Muscle of leg (tissue), 3 donors: ENCODE measurements at regions not wholly inside any gene's neighbourhood (a gene's known extent, or its start where the extent isn't known, plus 50 kb on each side); places are given as distances from the start of the nearest gene placed in this dataset.

ENCODE experiments used
- DNase-seq: peaks from one replicate; pipeline ENCODE4 v3.0.0; 2013
- H3K27ac ChIP-seq: one replicate; pipeline ENCODE4 v1.5.1; 2013; ENCODE audit warnings: mild to moderate bottlenecking, low read length, control low read depth
- H3K27me3 ChIP-seq: one replicate; pipeline ENCODE4 v1.6.1; 2013; ENCODE audit warnings: low read length; ENCODE audit not compliant: control insufficient read depth, insufficient read depth
- H3K36me3 ChIP-seq: one replicate; pipeline ENCODE4 v1.6.1; 2013; ENCODE audit warnings: low read length; ENCODE audit not compliant: control insufficient read depth, insufficient read depth
- H3K4me1 ChIP-seq: one replicate; pipeline ENCODE4 v1.6.1; 2013; ENCODE audit warnings: low read length; ENCODE audit not compliant: control insufficient read depth, insufficient read depth
- H3K4me3 ChIP-seq: one replicate; pipeline ENCODE4 v1.5.1; 2013; ENCODE audit warnings: low read length, control low read depth
- H3K9me3 ChIP-seq: replicated peaks from 2 replicates; pipeline ENCODE4 v1.6.1; 2013; ENCODE audit warnings: low read depth, low read length; ENCODE audit not compliant: control insufficient read depth
- WGBS: methylation state at CpG from one replicate; pipeline ENCODE4 v1.1.5; 2013; ENCODE audit warnings: missing lambda C conversion rate; ENCODE audit not compliant: insufficient coverage; 5-methylcytosine and 5-hydroxymethylcytosine counted together

DNA sequence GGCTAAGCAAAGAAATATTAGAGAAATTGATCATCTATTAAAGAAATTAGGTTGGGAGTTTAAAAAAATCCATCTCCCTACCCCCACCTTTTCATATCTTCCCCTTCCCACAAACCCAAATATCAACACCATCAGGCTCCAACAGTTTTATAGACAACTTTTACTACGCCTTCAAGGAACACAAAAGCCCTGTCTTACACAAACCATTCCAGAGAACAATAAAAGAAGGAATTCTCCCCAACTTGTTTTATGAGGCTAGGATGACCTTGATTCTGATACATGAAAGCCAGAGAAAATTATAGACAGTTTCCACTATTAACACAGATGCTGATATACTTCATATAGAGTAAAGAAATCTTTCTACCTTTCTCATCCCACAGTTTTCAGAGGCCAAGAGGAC lies 211.6 kb downstream of the OSR1 start:
- Histone ChIP-seq H3K4me3 (no peak overlapping the region), H3K4me1 (no peaks in the 10 kb centered on the region), H3K9me3 (peaks cover 11% of the 10 kb centered on the region), H3K27ac (no peak overlapping the region), H3K27me3 (no peaks in the 10 kb centered on the region), H3K36me3 (no peaks in the 10 kb centered on the region)
- DNase-seq = no peak
- WGBS = no CpG with 5 or more reads among the region's 1 CpG

DNA sequence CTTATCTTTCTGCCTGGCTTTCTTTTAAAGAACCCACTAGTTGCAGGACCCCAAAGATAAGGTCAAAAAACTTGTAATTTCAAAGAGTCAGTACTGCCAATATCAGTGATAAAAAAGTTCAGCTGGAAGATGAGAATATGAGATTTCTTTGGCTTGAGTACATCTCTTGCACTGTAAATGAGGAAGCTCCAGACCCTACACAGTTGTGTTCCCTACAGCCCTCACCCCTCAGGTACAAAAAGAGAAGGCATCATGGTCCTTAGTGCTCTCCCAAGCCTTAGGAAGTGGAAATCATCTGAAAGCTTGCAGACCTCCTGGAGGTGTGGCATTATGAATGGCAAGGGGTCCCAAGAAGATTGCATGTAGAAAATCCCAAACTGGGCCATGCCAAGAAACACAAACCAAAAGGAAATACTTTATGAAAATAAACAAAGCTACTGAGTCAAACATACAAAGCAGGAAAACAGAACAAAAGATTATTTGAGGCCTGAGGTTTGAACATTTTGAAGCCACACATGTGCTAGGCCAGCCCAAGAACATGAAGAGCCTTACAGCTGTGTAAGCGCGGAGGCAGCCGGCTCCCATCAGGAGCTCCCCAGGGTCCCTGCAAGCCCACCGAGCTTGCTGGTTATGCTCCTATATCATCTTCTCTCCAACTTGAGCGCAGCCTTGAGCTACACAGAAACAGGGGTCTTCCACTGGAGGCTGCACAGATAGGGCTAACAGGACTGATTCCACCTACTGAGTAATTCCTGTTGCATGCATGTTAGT lies 217.0 kb downstream of the OSR1 start:
- Histone ChIP-seq H3K4me3 (no peak overlapping the region), H3K36me3 (no peaks in the 10 kb centered on the region), H3K27ac (no peak overlapping the region), H3K4me1 (no peaks in the 10 kb centered on the region), H3K27me3 (no peaks in the 10 kb centered on the region), H3K9me3 (no peaks in the 10 kb centered on the region)
- DNase-seq = no peak
- 89% methylated on average over 5 of the region's 5 CpGs for WGBS

DNA sequence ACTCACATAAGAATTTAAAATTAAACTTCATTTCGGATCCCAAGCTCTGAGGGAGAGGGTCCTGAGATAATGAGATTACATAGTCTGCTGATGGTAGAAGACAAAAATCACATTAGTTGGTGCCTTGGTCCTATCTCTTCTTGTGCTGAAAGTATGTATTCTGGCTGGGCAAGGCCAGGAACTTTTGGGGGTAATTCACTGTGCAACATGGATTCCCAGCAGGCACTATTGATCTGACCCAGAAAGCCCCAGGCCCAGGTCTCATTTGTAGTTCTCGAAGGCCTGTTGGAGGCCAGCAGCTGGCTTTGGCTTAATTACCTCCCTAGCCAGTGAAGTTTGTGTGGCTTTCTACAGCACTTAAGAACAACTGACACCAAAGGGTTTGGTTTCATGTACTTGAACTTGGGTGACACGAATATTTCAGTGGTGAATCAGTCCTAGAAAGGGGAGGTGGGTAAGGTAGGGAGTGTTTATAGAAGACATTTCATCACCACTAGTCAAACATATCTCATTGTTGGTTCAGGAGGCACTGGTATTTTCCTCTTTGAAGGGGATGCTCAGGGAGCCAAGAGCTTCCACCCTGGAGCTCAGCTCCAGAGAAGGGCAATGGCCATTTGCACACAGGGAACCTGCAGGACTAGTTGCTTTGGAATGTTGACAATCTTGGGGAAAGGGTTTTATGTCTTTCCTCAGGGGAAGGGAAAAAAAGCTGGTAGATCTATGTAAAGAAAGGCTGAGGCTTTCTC lies 217.8 kb downstream of the OSR1 start:
- no peak overlapping the region for H3K4me3 ChIP-seq
- H3K27me3 ChIP-seq = no peaks in the 10 kb centered on the region
- H3K4me1 ChIP-seq = no peaks in the 10 kb centered on the region
- no peak overlapping the region for H3K27ac ChIP-seq
- no peaks in the 10 kb centered on the region for H3K9me3 ChIP-seq
- no peak for DNase-seq
- no peaks in the 10 kb centered on the region for H3K36me3 ChIP-seq
- WGBS = 93% methylated on average over 1 of the region's 3 CpGs

DNA sequence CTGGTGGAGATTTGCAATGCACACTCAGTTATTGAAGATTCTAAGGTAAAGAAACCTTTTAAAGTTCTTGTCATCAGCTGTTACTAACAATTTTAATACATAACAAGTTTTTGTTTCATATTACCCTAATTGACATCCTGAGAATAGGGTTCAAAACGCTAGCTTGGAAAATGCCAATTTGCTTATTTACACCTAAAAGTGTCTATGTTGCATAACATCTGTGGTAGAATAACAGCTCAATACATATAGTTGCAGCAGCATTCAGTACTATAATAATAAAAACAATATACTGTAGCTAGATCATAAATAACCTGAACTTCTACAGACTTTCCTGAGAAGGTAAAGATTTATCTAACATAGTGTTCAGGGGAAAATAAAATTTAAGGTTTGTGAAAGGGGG lies 219.0 kb downstream of the OSR1 start:
- Histone ChIP-seq H3K9me3 (no peaks in the 10 kb centered on the region), H3K36me3 (no peaks in the 10 kb centered on the region), H3K27me3 (no peaks in the 10 kb centered on the region), H3K4me1 (no peaks in the 10 kb centered on the region), H3K27ac (no peak overlapping the region), H3K4me3 (no peak overlapping the region)
- no peak for DNase-seq
- no CpG with 5 or more reads among the region's 1 CpG for WGBS

DNA sequence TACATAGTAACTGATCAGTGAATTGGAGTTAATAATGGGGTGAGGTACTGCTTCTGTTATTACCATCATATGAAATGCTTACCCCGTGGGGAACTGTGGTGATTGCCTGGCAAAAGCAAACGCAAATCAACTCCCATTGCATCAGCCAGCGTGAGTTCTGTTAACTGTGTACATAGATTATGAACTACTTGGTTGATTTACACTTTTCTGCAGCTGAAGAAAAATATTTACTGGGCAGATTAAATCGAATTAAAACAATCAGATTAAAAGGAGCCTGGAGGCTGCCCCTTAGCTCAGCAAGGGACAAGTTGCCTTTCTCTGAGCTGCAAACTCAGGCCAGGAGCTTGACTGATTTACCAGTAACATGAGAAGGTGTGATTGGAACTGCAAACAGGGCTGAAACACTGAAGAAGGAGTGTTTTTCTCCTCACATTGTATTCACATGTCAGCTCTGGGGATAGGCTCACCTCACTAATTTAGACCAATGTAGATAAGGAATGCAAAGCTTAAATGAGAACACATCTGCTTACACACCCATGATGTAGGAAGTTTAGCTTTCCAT lies 220.1 kb downstream of the OSR1 start:
- H3K27me3 ChIP-seq = no peaks in the 10 kb centered on the region
- no peaks in the 10 kb centered on the region for H3K36me3 ChIP-seq
- 33% methylated on average over 1 of the region's 4 CpGs for WGBS
- no peak overlapping the region for H3K4me3 ChIP-seq
- no peaks in the 10 kb centered on the region for H3K9me3 ChIP-seq
- no peaks in the 10 kb centered on the region for H3K4me1 ChIP-seq
- peak; percentile 10 for DNase-seq
- H3K27ac ChIP-seq = no peak overlapping the region

DNA sequence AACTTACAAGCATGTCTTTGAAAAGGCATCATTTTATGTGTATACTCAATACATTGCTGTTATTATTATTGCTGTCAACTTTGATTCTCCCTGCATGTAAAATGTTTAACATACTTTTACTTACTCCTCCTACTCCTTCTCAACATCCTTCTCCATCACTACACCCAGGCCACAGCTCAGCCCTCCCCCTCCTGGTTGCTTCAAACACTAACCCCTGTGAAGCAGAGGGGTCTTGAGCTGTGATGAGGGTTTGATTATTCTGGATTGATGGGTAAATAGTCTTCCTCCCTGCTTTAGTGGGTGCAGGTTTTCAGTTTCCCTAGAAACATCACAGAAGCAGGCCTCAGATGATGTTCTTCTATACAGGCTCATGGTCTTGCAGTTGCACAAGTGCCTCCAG lies 221.0 kb downstream of the OSR1 start:
- Histone ChIP-seq H3K9me3 (no peaks in the 10 kb centered on the region), H3K4me1 (no peaks in the 10 kb centered on the region), H3K27me3 (no peaks in the 10 kb centered on the region), H3K36me3 (no peaks in the 10 kb centered on the region), H3K4me3 (no peak overlapping the region), H3K27ac (no peak overlapping the region)
- no peak for DNase-seq

DNA sequence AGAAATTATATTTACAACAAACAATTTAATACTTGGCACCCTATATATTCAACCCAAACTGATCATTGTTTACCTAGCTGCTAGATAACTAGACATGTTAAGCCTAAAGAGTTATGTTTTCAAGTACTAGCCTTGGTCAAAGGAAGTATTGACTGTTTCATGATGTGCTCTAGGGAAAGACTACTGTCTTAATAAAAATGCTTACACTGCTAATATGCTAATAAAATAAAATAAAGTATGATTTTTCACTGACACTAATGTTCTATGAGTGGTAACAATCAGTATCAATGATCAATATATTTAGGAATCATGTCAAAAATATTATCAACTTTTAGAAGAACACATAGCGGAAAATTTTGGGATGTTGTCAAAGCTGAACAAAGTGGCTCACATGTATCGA lies 225.5 kb downstream of the OSR1 start:
- Histone ChIP-seq H3K4me3 (no peak overlapping the region), H3K36me3 (no peaks in the 10 kb centered on the region), H3K9me3 (no peaks in the 10 kb centered on the region), H3K4me1 (no peaks in the 10 kb centered on the region), H3K27ac (no peak overlapping the region), H3K27me3 (no peaks in the 10 kb centered on the region)
- no CpG with 5 or more reads among the region's 2 CpGs for WGBS
- no peak for DNase-seq

DNA sequence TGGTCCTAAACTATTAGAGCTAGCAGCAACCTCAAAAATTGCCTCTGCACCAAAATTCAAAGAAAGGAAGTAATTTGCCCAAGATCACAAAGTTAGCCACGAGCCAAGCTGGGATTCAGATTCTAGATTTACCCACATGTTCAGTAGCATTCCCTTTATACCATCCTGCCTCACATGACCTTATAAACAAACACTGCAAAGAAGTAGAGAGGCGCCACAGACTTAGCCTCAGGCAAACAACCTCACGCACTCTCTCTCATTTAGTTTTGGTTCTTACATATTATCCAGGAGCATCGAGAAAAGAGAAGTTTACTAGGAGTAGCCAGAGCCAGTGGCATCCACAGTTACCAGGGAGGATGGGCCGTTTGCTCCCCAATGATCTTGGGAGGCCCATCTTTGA lies 226.6 kb downstream of the OSR1 start:
- no peaks in the 10 kb centered on the region for H3K9me3 ChIP-seq
- WGBS = 77% methylated on average over 4 of the region's 5 CpGs
- no peak overlapping the region for H3K27ac ChIP-seq
- no peak overlapping the region for H3K4me3 ChIP-seq
- no peaks in the 10 kb centered on the region for H3K4me1 ChIP-seq
- DNase-seq = no peak
- H3K27me3 ChIP-seq = no peaks in the 10 kb centered on the region
- H3K36me3 ChIP-seq = no peaks in the 10 kb centered on the region

DNA sequence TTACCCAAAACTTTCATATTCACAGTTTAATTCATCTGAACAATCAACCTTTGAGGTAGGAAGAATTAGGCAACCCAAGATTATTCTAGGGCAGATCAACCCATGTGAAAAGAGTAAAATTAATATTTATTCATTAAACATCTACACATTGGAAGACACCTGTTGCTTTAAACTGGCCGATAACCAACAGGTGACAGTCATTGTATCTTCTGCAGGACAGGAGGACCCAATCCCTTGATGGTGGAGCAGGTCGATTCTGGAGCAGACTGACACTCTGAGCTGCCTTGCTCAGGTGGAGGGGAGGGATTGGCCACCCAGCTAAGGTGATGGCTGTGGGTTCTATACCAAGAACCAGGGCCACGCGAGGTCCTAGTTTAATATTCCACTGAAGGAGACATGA lies 230.3 kb downstream of the OSR1 start:
- no peaks in the 10 kb centered on the region for H3K4me1 ChIP-seq
- no peak overlapping the region for H3K27ac ChIP-seq
- no peaks in the 10 kb centered on the region for H3K36me3 ChIP-seq
- WGBS = 100% methylated on average over 2 of the region's 4 CpGs
- H3K27me3 ChIP-seq = no peaks in the 10 kb centered on the region
- no peak overlapping the region for H3K4me3 ChIP-seq
- no peaks in the 10 kb centered on the region for H3K9me3 ChIP-seq
- no peak for DNase-seq

DNA sequence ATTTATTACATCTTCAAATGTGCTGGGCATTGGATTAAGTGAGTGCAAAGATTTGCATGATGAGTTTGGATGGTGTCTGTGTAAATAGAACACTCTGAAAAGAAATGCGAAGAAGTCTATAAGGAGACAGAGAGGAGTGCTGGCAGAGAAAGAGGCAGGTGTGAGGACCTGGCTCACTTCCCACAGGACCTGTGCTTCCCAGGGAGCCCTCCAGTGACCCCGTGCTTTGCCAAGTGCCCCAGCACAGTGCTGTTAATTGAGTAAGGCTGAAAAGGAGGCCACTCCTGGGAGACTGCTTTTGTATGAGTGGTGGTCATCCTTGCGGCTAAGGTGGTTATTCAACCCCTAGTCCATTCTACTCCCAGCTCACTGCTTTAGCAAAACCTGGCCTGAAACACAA lies 230.8 kb downstream of the OSR1 start:
- Histone ChIP-seq H3K4me1 (no peaks in the 10 kb centered on the region), H3K27me3 (no peaks in the 10 kb centered on the region), H3K36me3 (no peaks in the 10 kb centered on the region), H3K27ac (no peak overlapping the region), H3K9me3 (no peaks in the 10 kb centered on the region), H3K4me3 (no peak overlapping the region)
- WGBS = 94% methylated on average over 2 of the region's 3 CpGs
- no peak for DNase-seq
